Neural progenitor cell (in vitro differentiated cells): ENCODE measurements at regions not wholly inside any gene's neighbourhood (a gene's known extent, or its start where the extent isn't known, plus 50 kb on each side); places are given as distances from the start of the nearest gene placed in this dataset.

Source experiments
- EZH2 ChIP-seq: fragments of 200-600 bp; sonication (generic); IDR thresholded peaks from 2 replicates; pipeline ENCODE4 v1.6.1; 2017; ENCODE audit warnings: antibody characterized with exemption, mild to moderate bottlenecking, moderate library complexity
- EZH2phosphoT487 ChIP-seq: fragments of 200-600 bp; sonication (generic); IDR thresholded peaks from 2 replicates; pipeline ENCODE4 v1.6.1; 2017; ENCODE audit warnings: antibody characterized with exemption
- TF ChIP-seq, protein P1 (sequence below): fragments of 200-600 bp; sonication (generic); IDR thresholded peaks from 2 replicates; pipeline ENCODE4 v1.5.1; 2017; ENCODE audit warnings: antibody characterized with exemption, mild to moderate bottlenecking

DNA sequence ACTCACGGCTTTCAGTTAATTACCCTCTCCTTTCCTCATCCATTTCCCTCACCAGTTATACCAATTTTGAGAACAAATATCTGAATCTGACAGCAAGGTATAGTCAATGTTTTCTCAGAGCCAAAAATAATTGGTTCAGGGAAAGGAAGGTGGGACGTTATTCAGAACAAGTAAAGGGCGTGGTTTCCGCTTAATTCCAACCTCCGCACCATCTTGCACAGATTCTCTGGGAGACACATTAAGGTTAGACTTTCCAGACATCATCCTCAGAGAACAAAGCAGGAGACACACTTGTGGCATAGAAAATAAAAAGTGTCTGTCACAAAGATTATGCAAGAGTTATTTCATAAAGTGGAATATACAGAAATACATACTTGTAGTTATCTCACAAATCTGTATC is 441.2 kb downstream of the IRX1 start:
- TF ChIP-seq, protein P1, sequence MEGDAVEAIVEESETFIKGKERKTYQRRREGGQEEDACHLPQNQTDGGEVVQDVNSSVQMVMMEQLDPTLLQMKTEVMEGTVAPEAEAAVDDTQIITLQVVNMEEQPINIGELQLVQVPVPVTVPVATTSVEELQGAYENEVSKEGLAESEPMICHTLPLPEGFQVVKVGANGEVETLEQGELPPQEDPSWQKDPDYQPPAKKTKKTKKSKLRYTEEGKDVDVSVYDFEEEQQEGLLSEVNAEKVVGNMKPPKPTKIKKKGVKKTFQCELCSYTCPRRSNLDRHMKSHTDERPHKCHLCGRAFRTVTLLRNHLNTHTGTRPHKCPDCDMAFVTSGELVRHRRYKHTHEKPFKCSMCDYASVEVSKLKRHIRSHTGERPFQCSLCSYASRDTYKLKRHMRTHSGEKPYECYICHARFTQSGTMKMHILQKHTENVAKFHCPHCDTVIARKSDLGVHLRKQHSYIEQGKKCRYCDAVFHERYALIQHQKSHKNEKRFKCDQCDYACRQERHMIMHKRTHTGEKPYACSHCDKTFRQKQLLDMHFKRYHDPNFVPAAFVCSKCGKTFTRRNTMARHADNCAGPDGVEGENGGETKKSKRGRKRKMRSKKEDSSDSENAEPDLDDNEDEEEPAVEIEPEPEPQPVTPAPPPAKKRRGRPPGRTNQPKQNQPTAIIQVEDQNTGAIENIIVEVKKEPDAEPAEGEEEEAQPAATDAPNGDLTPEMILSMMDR = no peak
- TF ChIP-seq EZH2 (no peak), EZH2phosphoT487 (no peak)
